Dedifferentiated amniotic fluid mesenchymal stem cell (primary cell): ENCODE measurements at regions not wholly inside any gene's neighbourhood (a gene's known extent, or its start where the extent isn't known, plus 50 kb on each side); places are given as distances from the start of the nearest gene placed in this dataset.
"Not testable (repeated sequence)": the region's sequence is repeated elsewhere in the genome, so short reads cannot be mapped to it uniquely, and the experiment has no call there.

Source experiments
- DNase-seq: peaks from one replicate; pipeline ENCODE4 v3.0.0-alpha.2; 2016; ENCODE audit errors: extremely low spot score

GRCh38 chr3:21894459-21895340 is 143.7 kb upstream of the ZNF385D start:
- DNase-seq, result peak; percentile 51

GRCh38 chr3:21898316-21898715 is 147.3 kb upstream of the ZNF385D start:
- DNase-seq, result no peak

GRCh38 chr3:21901484-21901883 is 150.5 kb upstream of the ZNF385D start:
- DNase-seq, result no peak

DNA sequence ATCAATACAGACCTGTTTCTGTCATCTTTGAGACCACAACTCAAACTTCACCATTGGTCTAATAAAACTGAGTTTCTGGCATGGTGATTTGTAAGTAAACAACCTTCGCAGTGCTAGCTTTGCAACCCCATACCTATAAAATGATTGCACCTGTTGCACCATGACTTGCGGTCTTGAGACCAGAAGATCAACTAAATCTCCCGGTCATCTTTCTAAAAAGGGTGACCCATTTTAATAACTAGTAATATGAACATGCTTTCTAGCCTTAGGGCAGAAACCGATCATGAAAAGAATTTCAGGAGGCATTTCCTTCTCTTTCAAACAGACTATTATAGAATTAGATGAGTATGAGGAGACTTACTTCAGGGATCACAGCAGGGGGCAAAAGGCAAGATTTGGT is 151.9 kb upstream of the ZNF385D start:
- no peak for DNase-seq

GRCh38 chr3:21909096-21909495 is 158.1 kb upstream of the ZNF385D start:
- no peak for DNase-seq

DNA sequence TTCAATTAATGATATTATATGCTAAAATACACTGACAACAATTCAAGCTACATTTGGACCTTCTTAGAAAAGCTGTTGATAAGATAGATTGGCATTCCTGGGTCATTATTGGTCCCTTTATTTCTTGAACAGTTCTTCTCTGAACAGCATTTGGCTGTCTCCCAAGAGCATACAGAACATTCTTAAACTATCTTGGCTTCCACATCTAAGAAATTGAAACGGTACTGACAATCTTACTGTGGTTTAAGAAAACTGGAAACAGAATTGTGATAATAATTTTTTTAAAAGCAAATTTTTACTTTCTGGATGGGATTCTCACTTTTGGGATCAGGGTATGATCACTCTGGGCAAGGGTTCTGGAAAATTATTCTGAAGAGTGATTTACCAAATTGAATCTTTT is 161.7 kb upstream of the ZNF385D start:
- no peak for DNase-seq

DNA sequence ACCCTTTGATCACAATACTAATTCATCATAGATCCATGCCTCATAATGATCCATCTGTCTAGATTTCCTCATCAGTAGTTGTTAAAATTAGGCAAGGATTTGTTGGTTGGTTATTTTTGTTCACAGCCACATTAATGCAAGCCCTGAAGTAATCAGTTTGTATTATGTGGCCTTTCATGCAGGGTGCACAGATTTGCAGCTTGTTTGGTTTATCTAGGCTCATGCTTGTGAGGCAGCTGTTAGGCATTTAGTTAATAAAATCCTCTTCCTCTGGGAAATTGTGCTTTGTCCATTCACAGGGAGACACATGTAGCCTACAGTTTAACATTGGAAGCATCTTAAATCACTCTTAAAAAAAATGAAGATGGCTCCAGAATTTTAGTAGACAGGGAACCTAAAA is 162.8 kb upstream of the ZNF385D start:
- DNase-seq, result no peak

DNA sequence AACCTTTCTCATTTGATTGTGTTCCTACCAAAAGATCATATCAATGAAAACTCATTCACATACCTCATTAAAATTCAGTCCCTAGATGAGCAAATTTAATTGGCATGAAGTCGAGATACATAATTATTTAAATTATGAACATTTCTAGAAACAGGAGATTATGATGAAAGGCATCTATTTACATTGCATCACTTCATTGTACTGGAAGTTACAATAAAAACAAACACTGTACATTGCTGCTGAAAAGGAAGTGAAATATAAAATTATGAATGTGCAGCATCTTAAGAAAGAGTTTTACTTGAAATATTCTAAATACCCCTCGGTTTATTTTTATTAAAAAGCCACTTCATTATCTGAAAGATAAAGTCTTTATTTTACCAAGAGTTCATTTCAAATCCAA is 163.4 kb upstream of the ZNF385D start:
- DNase-seq, result no peak

GRCh38 chr3:21919383-21919782 is 168.4 kb upstream of the ZNF385D start:
- no peak for DNase-seq

- peak; percentile 79 for DNase-seq
These were observed 169.4 kb upstream of the ZNF385D start for GRCh38 chr3:21920421-21920861.

GRCh38 chr3:21923156-21923555 is 172.1 kb upstream of the ZNF385D start:
- DNase-seq, result not testable (repeated sequence)

GRCh38 chr3:21927261-21927660 is 176.3 kb upstream of the ZNF385D start:
- no peak for DNase-seq

GRCh38 chr3:21934591-21934990 is 183.6 kb upstream of the ZNF385D start:
- DNase-seq, result no peak

- DNase-seq, result no peak
These were observed 185.2 kb upstream of the ZNF385D start for GRCh38 chr3:21936207-21936606.

GRCh38 chr3:21938267-21938681 is 187.3 kb upstream of the ZNF385D start:
- no peak for DNase-seq

DNA sequence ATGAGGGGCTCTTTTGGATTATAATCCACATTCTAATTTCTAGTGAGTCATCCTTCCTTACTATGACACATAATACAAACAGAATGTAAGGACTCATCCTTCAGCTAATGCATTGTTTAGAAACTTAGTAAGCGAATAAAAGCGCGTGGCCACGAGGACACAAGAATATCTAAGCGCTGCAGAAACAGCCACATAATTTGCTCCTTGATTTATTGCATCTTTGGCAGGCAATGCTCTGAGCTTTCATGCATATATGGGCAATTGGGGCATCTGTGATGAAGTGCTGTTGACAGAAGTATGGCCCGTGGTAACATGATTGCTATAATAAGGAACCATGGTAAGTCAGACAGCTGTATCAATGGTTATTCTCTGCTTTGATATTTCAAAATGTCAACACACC is 191.3 kb upstream of the ZNF385D start:
- DNase-seq, result no peak

- DNase-seq, result no peak
These were observed 193.2 kb upstream of the ZNF385D start for GRCh38 chr3:21944251-21944650.

GRCh38 chr3:21952856-21953255 is 201.8 kb upstream of the ZNF385D start:
- no peak for DNase-seq

- peak; percentile 77 for DNase-seq
These were observed 203.7 kb upstream of the ZNF385D start for GRCh38 chr3:21954709-21955108.

DNA sequence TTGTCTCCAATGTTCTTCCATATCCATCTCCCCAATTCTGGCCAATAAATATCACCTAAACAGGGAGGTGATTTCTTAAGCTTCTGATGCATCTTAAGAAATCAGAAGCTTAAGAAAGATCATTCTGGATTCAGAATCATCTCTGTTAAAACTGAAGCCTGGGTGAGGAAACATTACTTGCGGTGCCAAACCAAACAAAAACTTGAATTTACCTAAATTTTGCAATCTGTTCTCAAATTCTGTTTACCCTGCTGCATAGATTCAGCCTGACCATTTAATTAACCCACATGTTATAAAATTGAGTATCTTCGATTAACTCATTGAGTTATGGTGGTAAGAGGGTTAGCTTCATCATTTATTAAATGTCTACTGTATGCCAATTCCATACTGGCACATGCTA is 204.4 kb upstream of the ZNF385D start:
- no peak for DNase-seq

GRCh38 chr3:21960033-21960432 is 209.0 kb upstream of the ZNF385D start:
- DNase-seq, result no peak

DNA sequence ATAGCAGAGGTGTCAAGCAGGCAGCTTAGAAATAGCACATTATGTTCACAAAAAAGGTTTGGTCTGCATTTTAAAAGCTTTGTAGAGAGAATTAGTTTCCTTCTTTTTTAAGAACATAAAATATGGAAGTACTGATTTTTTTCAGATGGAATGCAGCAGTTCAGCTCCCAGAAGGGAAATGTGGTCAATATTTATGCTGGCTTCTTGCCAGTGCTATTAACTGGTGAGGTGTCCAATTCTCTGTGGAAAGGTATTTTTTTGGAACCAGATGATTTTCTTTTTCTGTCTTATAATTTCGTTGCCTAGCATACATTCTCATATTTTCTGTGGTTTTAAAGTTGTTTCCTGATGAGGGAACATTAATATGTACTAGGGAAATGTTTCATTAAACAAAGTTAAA is 211.4 kb upstream of the ZNF385D start:
- no peak for DNase-seq

DNA sequence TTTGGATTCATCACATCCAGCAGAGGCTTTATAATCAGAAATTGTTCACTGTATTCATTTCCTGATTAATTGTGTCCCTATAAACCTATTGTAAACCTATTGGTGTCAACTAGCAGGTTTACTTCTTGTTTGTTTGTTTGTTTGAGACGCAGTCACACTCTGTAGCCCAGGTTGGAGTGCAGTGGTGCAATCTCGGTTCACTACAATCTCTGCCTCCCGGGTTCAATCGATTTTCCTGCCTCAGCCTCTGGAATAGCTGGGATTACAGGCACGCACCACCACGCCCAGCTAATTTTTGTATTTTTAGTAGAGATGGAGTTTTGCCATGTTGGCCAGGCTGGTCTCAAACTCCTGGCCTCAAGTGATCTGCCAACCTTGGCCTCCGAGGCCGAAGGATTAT is 215.4 kb upstream of the ZNF385D start:
- not testable (repeated sequence) for DNase-seq

GRCh38 chr3:21979706-21980105 is 228.7 kb upstream of the ZNF385D start:
- DNase-seq, result no peak
